OCI-LY1 (cell line): ENCODE measurements at regions not wholly inside any gene's neighbourhood (a gene's known extent, or its start where the extent isn't known, plus 50 kb on each side); places are given as distances from the start of the nearest gene placed in this dataset.

ENCODE experiments used
- H2AFZ ChIP-seq: fragments of 200-600 bp; sonication (generic), shearing (Covaris generic); 2 replicates; pipeline ENCODE4 v1.6.0; 2014; ENCODE audit warnings: antibody characterized with exemption, mild to moderate bottlenecking, low read length
- H3F3A ChIP-seq: fragments of 200-600 bp; sonication (generic), shearing (Covaris generic); 2 replicates; pipeline ENCODE4 v1.6.0; 2014; ENCODE audit warnings: mild to moderate bottlenecking, antibody characterized with exemption, low read length, moderate library complexity; ENCODE audit not compliant: insufficient read depth
- H3K27ac ChIP-seq: fragments of 200-600 bp; sonication (generic); 2 replicates; pipeline ENCODE4 v1.5.1; 2014; ENCODE audit warnings: low read length, mixed run types, mild to moderate bottlenecking, low read depth; ENCODE audit not compliant: poor library complexity, severe bottlenecking
- H3K27me3 ChIP-seq: fragments of 200-600 bp; sonication (generic); 2 replicates; pipeline ENCODE4 v1.6.0; 2014; ENCODE audit warnings: antibody characterized with exemption, mild to moderate bottlenecking, low read length, moderate library complexity; ENCODE audit not compliant: insufficient read depth
- H3K36me3 ChIP-seq: fragments of 200-600 bp; sonication (generic); 2 replicates; pipeline ENCODE4 v1.6.1; 2014; ENCODE audit warnings: mild to moderate bottlenecking, antibody characterized with exemption, low read length, moderate library complexity, mixed read lengths; ENCODE audit not compliant: insufficient read depth
- H3K4me1 ChIP-seq: fragments of 200-600 bp; sonication (generic); 2 replicates; pipeline ENCODE4 v1.5.1; 2014; ENCODE audit warnings: mild to moderate bottlenecking, low read length, moderate library complexity; ENCODE audit not compliant: insufficient read depth, severe bottlenecking
- H3K4me2 ChIP-seq: fragments of 200-600 bp; sonication (generic), shearing (Covaris generic); 2 replicates; pipeline ENCODE4 v1.6.1; 2014; ENCODE audit warnings: low read length
- H3K4me3 ChIP-seq: fragments of 200-600 bp; sonication (generic); 2 replicates; pipeline ENCODE4 v1.5.1; 2014; ENCODE audit warnings: low read length, low read depth, mild to moderate bottlenecking, mixed read lengths; ENCODE audit not compliant: poor library complexity, severe bottlenecking
- H3K79me2 ChIP-seq: fragments of 200-600 bp; shearing (Covaris generic); 2 replicates; pipeline ENCODE4 v1.6.1; 2016; ENCODE audit warnings: mixed run types, low read length, mixed read lengths; ENCODE audit not compliant: insufficient read depth
- H3K9ac ChIP-seq: fragments of 200-600 bp; sonication (generic), shearing (Covaris generic); 2 replicates; pipeline ENCODE4 v1.6.1; 2014; ENCODE audit warnings: mild to moderate bottlenecking, low read length, mixed read lengths
- H3K9me2 ChIP-seq: fragments of 200-600 bp; sonication (generic), shearing (Covaris generic); 2 replicates; pipeline ENCODE4 v1.6.1; 2014; ENCODE audit warnings: low read depth, mild to moderate bottlenecking, low read length, mixed read lengths
- H3K9me3 ChIP-seq: fragments of 200-600 bp; shearing (Covaris generic); 2 replicates; pipeline ENCODE4 v1.6.1; 2014; ENCODE audit warnings: low read length, mixed read lengths
- H4K20me1 ChIP-seq: fragments of 200-600 bp; sonication (generic), shearing (Covaris generic); 2 replicates; pipeline ENCODE4 v1.6.0; 2016; ENCODE audit warnings: mild to moderate bottlenecking, low read length; ENCODE audit not compliant: insufficient read depth
- EZH2 ChIP-seq: fragments of 200-600 bp; sonication (generic), shearing (Covaris generic); IDR thresholded peaks from 2 replicates; pipeline ENCODE4 v1.8.0; 2017; ENCODE audit warnings: borderline replicate concordance, mixed run types, mild to moderate bottlenecking, antibody characterized with exemption, low read length, moderate library complexity, mixed read lengths
- TF ChIP-seq, protein P1 (sequence below): fragments of 200-600 bp; sonication (generic), shearing (Covaris generic); IDR thresholded peaks from 2 replicates; pipeline ENCODE4 v1.5.1; 2017; ENCODE audit warnings: mild to moderate bottlenecking, antibody characterized with exemption, low read length, moderate library complexity, mixed read lengths

DNA sequence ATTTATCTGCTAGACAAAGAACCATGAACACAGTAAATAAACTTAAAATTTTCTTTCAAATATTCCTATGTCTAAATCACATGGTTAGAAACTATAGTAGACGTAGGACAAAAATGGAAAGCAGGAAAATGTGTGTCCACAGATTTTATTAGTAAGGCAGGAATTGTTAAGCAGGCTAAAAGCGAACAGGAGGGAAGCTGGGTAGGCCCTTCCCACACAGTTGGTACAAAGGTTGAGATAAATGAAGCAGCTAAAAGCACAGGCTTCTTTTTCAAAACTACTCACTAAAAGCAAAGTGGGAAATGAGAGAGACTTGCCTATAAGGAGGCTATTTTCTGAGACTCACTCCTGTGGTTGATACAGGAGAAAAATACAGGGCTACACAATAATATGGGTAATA is 108.1 kb upstream of the PABPC4L start:
- no peaks in the 10 kb centered on the region for H3K79me2 ChIP-seq
- no peaks in the 10 kb centered on the region for H3F3A ChIP-seq
- no peak overlapping the region for H3K9ac ChIP-seq
- no peak overlapping the region for H3K4me2 ChIP-seq
- no peaks in the 10 kb centered on the region for H3K27me3 ChIP-seq
- no peak overlapping the region for H3K27ac ChIP-seq
- H3K4me3 ChIP-seq, result no peak overlapping the region
- no peaks in the 10 kb centered on the region for H3K9me2 ChIP-seq
- peaks cover 2% of the 10 kb centered on the region; the same call in 1 of the 2 replicates for H3K9me3 ChIP-seq
- no peaks in the 10 kb centered on the region for H3K4me1 ChIP-seq
- H3K36me3 ChIP-seq, result no peaks in the 10 kb centered on the region
- TF ChIP-seq, protein P1, sequence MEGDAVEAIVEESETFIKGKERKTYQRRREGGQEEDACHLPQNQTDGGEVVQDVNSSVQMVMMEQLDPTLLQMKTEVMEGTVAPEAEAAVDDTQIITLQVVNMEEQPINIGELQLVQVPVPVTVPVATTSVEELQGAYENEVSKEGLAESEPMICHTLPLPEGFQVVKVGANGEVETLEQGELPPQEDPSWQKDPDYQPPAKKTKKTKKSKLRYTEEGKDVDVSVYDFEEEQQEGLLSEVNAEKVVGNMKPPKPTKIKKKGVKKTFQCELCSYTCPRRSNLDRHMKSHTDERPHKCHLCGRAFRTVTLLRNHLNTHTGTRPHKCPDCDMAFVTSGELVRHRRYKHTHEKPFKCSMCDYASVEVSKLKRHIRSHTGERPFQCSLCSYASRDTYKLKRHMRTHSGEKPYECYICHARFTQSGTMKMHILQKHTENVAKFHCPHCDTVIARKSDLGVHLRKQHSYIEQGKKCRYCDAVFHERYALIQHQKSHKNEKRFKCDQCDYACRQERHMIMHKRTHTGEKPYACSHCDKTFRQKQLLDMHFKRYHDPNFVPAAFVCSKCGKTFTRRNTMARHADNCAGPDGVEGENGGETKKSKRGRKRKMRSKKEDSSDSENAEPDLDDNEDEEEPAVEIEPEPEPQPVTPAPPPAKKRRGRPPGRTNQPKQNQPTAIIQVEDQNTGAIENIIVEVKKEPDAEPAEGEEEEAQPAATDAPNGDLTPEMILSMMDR, result no peak
- no peak for TF ChIP-seq EZH2
- no peaks in the 10 kb centered on the region for H4K20me1 ChIP-seq
- 0 out of 2 replicates have a peak overlapping the region, but pooled peaks have one; percentile 54 for H2AFZ ChIP-seq

DNA sequence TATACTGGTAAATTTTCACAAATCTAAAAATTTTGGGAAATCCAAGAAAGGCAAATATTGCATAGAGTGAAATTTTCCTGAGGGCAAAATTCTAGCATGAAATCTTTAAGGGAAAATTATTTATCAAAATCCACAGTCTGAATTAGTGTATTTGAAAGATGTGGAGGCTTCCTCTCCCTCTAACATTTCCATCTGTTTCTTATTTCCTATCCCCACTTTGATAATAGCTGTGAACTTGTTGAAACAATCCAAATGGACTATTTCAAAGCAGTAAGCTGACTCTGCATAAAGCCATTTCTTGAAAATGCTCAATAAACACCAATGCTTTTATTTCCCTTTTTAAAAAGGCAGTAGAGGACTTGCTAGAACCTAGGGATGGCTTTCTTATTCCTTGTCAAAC is 107.3 kb upstream of the PABPC4L start:
- Histone ChIP-seq H3K9ac (no peak overlapping the region), H3F3A (no peaks in the 10 kb centered on the region), H3K36me3 (no peaks in the 10 kb centered on the region), H3K4me2 (no peak overlapping the region), H4K20me1 (no peaks in the 10 kb centered on the region), H3K9me3 (peaks cover 2% of the 10 kb centered on the region; the same call in 1 of the 2 replicates), H2AFZ (no peak overlapping the region), H3K27me3 (no peaks in the 10 kb centered on the region), H3K79me2 (no peaks in the 10 kb centered on the region), H3K9me2 (no peaks in the 10 kb centered on the region), H3K4me1 (no peaks in the 10 kb centered on the region), H3K4me3 (no peak overlapping the region), H3K27ac (no peak overlapping the region)
- TF ChIP-seq, protein P1, result no peak
- no peak for TF ChIP-seq EZH2

DNA sequence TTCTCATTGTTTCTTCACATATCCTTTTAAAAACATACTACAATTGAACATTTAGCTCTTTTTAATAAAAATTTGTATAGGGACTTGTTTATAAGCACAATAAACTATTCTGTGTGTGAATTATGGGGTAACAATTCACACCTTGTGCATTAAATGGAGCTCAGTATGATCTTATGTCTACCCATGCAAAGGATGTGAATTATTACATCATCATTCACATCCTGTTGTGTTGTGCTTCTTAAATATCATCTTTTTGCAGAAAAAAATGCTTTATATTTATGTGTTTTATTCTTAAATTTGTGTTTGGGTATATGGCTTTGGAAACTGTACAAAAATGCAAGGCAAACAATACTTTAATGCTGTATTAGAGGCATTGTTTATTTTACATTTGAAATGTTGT is 96.7 kb upstream of the PABPC4L start:
- Histone ChIP-seq H3K36me3 (no peaks in the 10 kb centered on the region), H2AFZ (0 out of 2 replicates have a peak overlapping the region, but pooled peaks have one; percentile 78), H3K4me2 (no peak overlapping the region), H3K27ac (no peak overlapping the region), H3F3A (no peaks in the 10 kb centered on the region), H4K20me1 (no peaks in the 10 kb centered on the region), H3K4me3 (no peak overlapping the region), H3K4me1 (no peaks in the 10 kb centered on the region), H3K27me3 (no peaks in the 10 kb centered on the region), H3K9me2 (no peaks in the 10 kb centered on the region), H3K9ac (no peak overlapping the region), H3K9me3 (no peaks in the 10 kb centered on the region), H3K79me2 (no peaks in the 10 kb centered on the region)
- TF ChIP-seq, protein P1, result no peak
- TF ChIP-seq EZH2, result no peak
